Spleen (tissue), 11 donors: ENCODE measurements at regions not wholly inside any gene's neighbourhood (a gene's known extent, or its start where the extent isn't known, plus 50 kb on each side); places are given as distances from the start of the nearest gene placed in this dataset.

Experiments used
- DNase-seq: peaks from one replicate; pipeline ENCODE4 v3.0.0-alpha.2; 2020
- H3K27ac ChIP-seq, 8 donors: fragments of 200-600 bp; sonication (generic) in 7 of 8; 1 replicate in 4 of 8; 2 replicates in 4 of 8; pipeline versions ENCODE4 v1.5.0 to v1.8.0; 2016 to 2021; ENCODE audit warnings: inconsistent platforms in 4 of 8, mild to moderate bottlenecking in 4 of 8, moderate library complexity in 1 of 8
- H3K27me3 ChIP-seq, 7 donors: fragments of 200-600 bp; sonication (generic) in 6 of 7; replicated peaks in 1 of 7; 1 replicate in 4 of 7; 2 replicates in 3 of 7; pipeline versions ENCODE4 v1.5.0 to v1.8.0; 2016 to 2021; ENCODE audit warnings: inconsistent platforms in 3 of 7, mild to moderate bottlenecking in 1 of 7
- H3K36me3 ChIP-seq, 6 donors: fragments of 200-600 bp; sonication (generic) in 5 of 6; 1 replicate in 4 of 6; 2 replicates in 2 of 6; pipeline versions ENCODE4 v1.5.0 to v1.8.0; 2016 to 2021; ENCODE audit warnings: inconsistent platforms in 2 of 6
- H3K4me1 ChIP-seq, 6 donors: fragments of 200-600 bp; sonication (generic) in 5 of 6; 1 replicate in 3 of 6; 2 replicates in 3 of 6; pipeline versions ENCODE4 v1.5.0 to v1.8.0; 2016 to 2021; ENCODE audit warnings: inconsistent platforms in 3 of 6
- H3K4me3 ChIP-seq, 8 donors: fragments of 200-600 bp; sonication (generic) in 7 of 8; 1 replicate in 4 of 8; 2 replicates in 4 of 8; pipeline versions ENCODE4 v1.5.0 to v1.8.0; 2016 to 2021; ENCODE audit warnings: inconsistent platforms in 4 of 8, mild to moderate bottlenecking in 4 of 8, moderate library complexity in 2 of 8
- H3K9me3 ChIP-seq, 8 donors: fragments of 200-600 bp; sonication (generic) in 7 of 8; 1 replicate in 4 of 8; 2 replicates in 4 of 8; pipeline versions ENCODE4 v1.5.0 to v1.8.0; 2016 to 2021; ENCODE audit warnings: inconsistent platforms in 4 of 8
- CTCF ChIP-seq, 11 experiments: fragments of 200-600 bp in 7 of 11; fragments of 450-650 bp in 4 of 11; sonication (generic) in 4 of 11; IDR thresholded peaks in 8 of 11; conservative IDR thresholded peaks in 3 of 11; 1 replicate in 7 of 11; 2 replicates in 4 of 11; pipeline versions ENCODE4 v1.4.0 to v1.8.0; 2016 to 2021; ENCODE audit warnings: antibody characterized with exemption in 11 of 11, inconsistent platforms in 4 of 11, mild to moderate bottlenecking in 1 of 11
- POLR2A ChIP-seq, 3 donors: fragments of 450-650 bp; IDR thresholded peaks; one replicate each; pipeline ENCODE4 v1.5.1; 2017; ENCODE audit warnings: antibody characterized with exemption in 3 of 3, mild to moderate bottlenecking in 1 of 3
- POLR2AphosphoS5 ChIP-seq, 3 donors: sonication (generic); formaldehyde crosslinking; IDR thresholded peaks; one replicate each; pipeline ENCODE4 v1.5.1; 2017; ENCODE audit warnings: antibody characterized with exemption in 3 of 3
- WGBS, 5 donors: extraction: QIAGEN DNeasy Blood & Tissue Kit in 3 of 5; methylation state at CpG; one replicate each; pipeline versions ENCODE4 v1.1.5 to v1.1.7; 2013 to 2018; 5-methylcytosine and 5-hydroxymethylcytosine counted together
- intact Hi-C: fragments of 100-400 bp; cut with DNase I; formaldehyde crosslinking; loops from one replicate; pipeline ENCODE4 v1.15.0; 2023; ENCODE audit warnings: low total_unique reads
- donor health status: healthy with polysubstance abuse.
- donor health status: DM: no; HTN: no; CAD: no; lungs with moderate emphysema.
- donor health status: DM: no; HTN: no; CAD: no.
- donor health status: Bipolar disorder and iron deficiency.
- donor health status: healthy.
- donor health status: DM: no; HTN: no; CAD: no.
- donor health status: DM: yes; HTN: yes; CAD: no.

- intact Hi-C loops, result no loop called here
- DNase-seq, result peak; percentile 52
- Histone ChIP-seq H3K27me3 (no peaks in the 10 kb centered on the region), H3K36me3 (no peaks in the 10 kb centered on the region), H3K27ac (no peak overlapping the region), H3K4me3 (no peak overlapping the region), H3K9me3 (peaks cover 0 to 84% (median 58%) of the 10 kb centered on the region in 8 donors), H3K4me1 (no peaks in the 10 kb centered on the region)
- WGBS, 5 donors, result 71 to 90% (median 79%) methylated on average over 5 of the region's 5 CpGs
- TF ChIP-seq POLR2AphosphoS5 (IDR thresholded peaks at IDR 0.05) (no peak), POLR2A (IDR thresholded peaks at IDR 0.05) (no peak), CTCF (IDR thresholded peaks at IDR 0.05 in 8 of 11, conservative IDR thresholded peaks at IDR 0.05 in 3 of 11) (no peak)
Measured at GRCh38 chr18:4578449-4578848, 123.3 kb upstream of the DLGAP1 start.

DNA sequence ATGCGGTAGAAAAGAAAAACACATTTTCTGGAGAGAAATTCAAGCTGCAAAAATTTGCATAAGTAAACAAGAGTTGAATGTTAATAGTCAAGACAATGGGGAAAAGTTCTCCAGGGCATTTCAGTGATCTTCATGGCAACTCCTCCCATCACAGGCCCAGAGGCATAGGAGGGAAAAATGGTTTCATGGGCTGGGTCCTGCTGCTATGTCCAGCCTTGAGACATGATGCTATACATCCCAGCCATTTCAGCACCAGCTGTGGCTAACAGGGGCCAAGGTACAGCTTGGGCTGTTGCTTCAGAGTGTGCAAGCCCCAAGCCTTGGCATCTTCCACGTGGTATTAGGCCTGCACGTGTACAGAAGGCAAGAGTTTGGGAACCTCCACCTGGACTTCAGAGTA lies 118.6 kb upstream of the DLGAP1 start:
- 59 to 85% (median 62%) methylated on average over 3 of the region's 3 CpGs for WGBS, 5 donors
- no peak for DNase-seq
- intact Hi-C loops, result no loop called here

DNA sequence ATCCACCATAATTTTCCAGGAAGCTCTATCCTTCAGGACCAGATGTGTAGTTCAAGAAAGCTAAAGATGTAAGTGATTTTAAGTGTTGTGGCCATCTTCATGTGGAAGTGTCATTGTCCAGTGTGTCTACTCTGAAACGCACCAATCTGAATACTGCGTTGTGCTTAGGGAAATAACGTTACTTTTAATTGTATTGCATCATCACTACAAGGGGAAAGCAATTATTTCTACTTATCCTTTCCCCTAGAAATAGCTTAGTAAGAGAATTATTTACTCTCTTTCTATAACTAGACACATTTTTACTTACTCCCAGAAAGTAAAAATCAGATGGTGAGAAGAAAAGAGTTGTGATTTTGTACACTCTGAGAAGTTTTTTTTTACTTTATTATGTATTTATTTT lies 102.4 kb upstream of the DLGAP1 start:
- Histone ChIP-seq H3K9me3 (peaks cover 0 to 29% (median 9%) of the 10 kb centered on the region in 8 donors), H3K27ac (no peak overlapping the region), H3K4me3 (no peak overlapping the region), H3K36me3 (no peaks in the 10 kb centered on the region), H3K27me3 (no peaks in the 10 kb centered on the region), H3K4me1 (no peaks in the 10 kb centered on the region)
- WGBS, 5 donors, result 84 to 93% (median 89%) methylated on average over 3 of the region's 3 CpGs
- TF ChIP-seq POLR2AphosphoS5 (IDR thresholded peaks at IDR 0.05), result no peak
- TF ChIP-seq CTCF (IDR thresholded peaks at IDR 0.05 in 8 of 11, conservative IDR thresholded peaks at IDR 0.05 in 3 of 11), result no peak
- TF ChIP-seq POLR2A (IDR thresholded peaks at IDR 0.05), result no peak
- intact Hi-C loops, result no loop called here
- DNase-seq, result no peak

More for the DNA sequence above, 118.6 kb upstream of the DLGAP1 start:
- Histone ChIP-seq H3K27me3 (no peaks in the 10 kb centered on the region), H3K4me3 (no peak overlapping the region), H3K36me3 (no peaks in the 10 kb centered on the region), H3K9me3 (peaks cover 0 to 85% (median 67%) of the 10 kb centered on the region in 8 donors), H3K27ac (no peak overlapping the region), H3K4me1 (no peaks in the 10 kb centered on the region)
- TF ChIP-seq POLR2AphosphoS5 (IDR thresholded peaks at IDR 0.05) (no peak), POLR2A (IDR thresholded peaks at IDR 0.05) (no peak), CTCF (IDR thresholded peaks at IDR 0.05 in 8 of 11, conservative IDR thresholded peaks at IDR 0.05 in 3 of 11) (no peak)

- Histone ChIP-seq H3K9me3 (peaks cover 0 to 24% (median 0%) of the 10 kb centered on the region in 8 donors), H3K27me3 (no peaks in the 10 kb centered on the region), H3K27ac (no peak overlapping the region), H3K36me3 (no peaks in the 10 kb centered on the region), H3K4me1 (no peaks in the 10 kb centered on the region), H3K4me3 (no peak overlapping the region)
- no peak for TF ChIP-seq POLR2AphosphoS5 (IDR thresholded peaks at IDR 0.05)
- WGBS, 5 donors, result 46 to 81% (median 62%) methylated on average over 1 of the region's 1 CpG
- intact Hi-C loops, result no loop called here
- no peak for DNase-seq
Measured at GRCh38 chr18:4551001-4551360, 95.9 kb upstream of the DLGAP1 start.
